ENCODE measurements at regions not wholly inside any gene's neighbourhood (a gene's known extent, or its start where the extent isn't known, plus 50 kb on each side); places are given as distances from the start of the nearest gene placed in this dataset.

GRCh38 chr9:81375187-81376100 lies 313.9 kb downstream of the TLE1 start:
- Histone ChIP-seq H3K4ac (ENCODE audit: low read depth, low read length) (no peak overlapping the region), H3K9me3 (ENCODE audit: control insufficient read depth, low read depth, low read length) (no peaks in the 10 kb centered on the region), H4K5ac (ENCODE audit: insufficient read length, low read depth, low read length) (no peak overlapping the region), H2AFZ (ENCODE audit: low read length) (no peak overlapping the region), H2BK120ac (ENCODE audit: low read depth, low read length, poor library complexity, severe bottlenecking) (no peak overlapping the region), H3K79me1 (ENCODE audit: insufficient read depth, low read depth, low read length, poor library complexity, severe bottlenecking) (no peaks in the 10 kb centered on the region), H4K91ac (ENCODE audit: insufficient read length, low read depth, low read length) (no peak overlapping the region), H3K27me3 (ENCODE audit: insufficient read depth, low read length) (no peaks in the 10 kb centered on the region), H3K4me2 (ENCODE audit: insufficient read depth, insufficient read length, low read length) (no peak overlapping the region), H3K4me1 (ENCODE audit: insufficient read depth, low read length) (no peaks in the 10 kb centered on the region), H3K56ac (ENCODE audit: insufficient read length, low read depth, low read length) (no peak overlapping the region), H2BK12ac (ENCODE audit: insufficient read length, low read depth, low read length) (no peak overlapping the region), H2AK5ac (ENCODE audit: insufficient read length, low read length) (no peak overlapping the region), H3T11ph (ENCODE audit: low read length) (no peak overlapping the region), H3K23ac (ENCODE audit: insufficient read length, low read depth, low read length) (no peak overlapping the region), H3K27ac (ENCODE audit: insufficient read length, low read depth, low read length) (no peak overlapping the region), H2BK5ac (ENCODE audit: insufficient read length, low read length) (no peak overlapping the region), H3K18ac (ENCODE audit: insufficient read length, low read depth, low read length) (no peak overlapping the region), H3K23me2 (ENCODE audit: insufficient read length, low read depth, low read length, poor library complexity, severe bottlenecking) (no peaks in the 10 kb centered on the region), H4K20me1 (ENCODE audit: control insufficient read depth, insufficient read depth, insufficient read length) (no peaks in the 10 kb centered on the region), H2BK15ac (ENCODE audit: low read depth, low read length) (no peak overlapping the region), H3K79me2 (ENCODE audit: insufficient read depth, low read length) (no peaks in the 10 kb centered on the region), H3K14ac (ENCODE audit: insufficient read depth, low read length) (no peak overlapping the region; the same call in 1 of the 2 replicates), H4K8ac (replicated peaks; ENCODE audit: insufficient read length, low read depth, low read length) (no peak overlapping the region), H2BK20ac (ENCODE audit: low read depth, low read length, poor library complexity, severe bottlenecking) (no peak overlapping the region), H3K9ac (ENCODE audit: extremely low read depth, insufficient read length, low read length) (no peak overlapping the region)
- Mint-ChIP-seq H3K4me3 (no peak overlapping the region), H3K9me3 (peaks cover 2 to 4% of the 10 kb centered on the region in 2 experiments; a peak in 1 of 5 replicates), H3K27ac (no peak overlapping the region), H3K4me1 (peaks cover 57 to 58% of the 10 kb centered on the region in 2 experiments), H3K36me3 (ENCODE audit: insufficient read depth in 1 of 3, low read depth in 3 of 3) (peaks cover 0 to 7% (median 0%) of the 10 kb centered on the region in 3 experiments; a peak in 2 of 7 replicates), H3K27me3 (ENCODE audit: low read depth) (no peaks in the 10 kb centered on the region; the same call in 1 of the 2 replicates)
- no peak for DNase-seq
- no peak for TF ChIP-seq CTCF (conservative IDR thresholded peaks at IDR 0.05)
- WGBS (ENCODE audit: extremely low coverage, insufficient read length, low lambda C conversion rate): no CpG with 5 or more reads among the region's 10 CpGs

Measured in H9 (cell line).